Fibroblast of lung (primary cell): ENCODE measurements at regions not wholly inside any gene's neighbourhood (a gene's known extent, or its start where the extent isn't known, plus 50 kb on each side); places are given as distances from the start of the nearest gene placed in this dataset.
A peak's percentile ranks its signal among the peaks of the same experiment; 100 is the strongest.

Source experiments
- DNase-seq, 2 donors: peaks; one replicate each; pipeline versions ENCODE4 v3.0.0 to v3.0.0-alpha.2; 2010; ENCODE audit warnings: low read depth in 2 of 2
- H2AFZ ChIP-seq: 2 replicates; pipeline ENCODE4 v1.5.1; 2012; ENCODE audit warnings: low read length, control low read depth, inconsistent platforms
- H3K27ac ChIP-seq: 2 replicates; pipeline ENCODE4 v1.5.1; 2011; ENCODE audit warnings: low read length, control low read depth; ENCODE audit not compliant: insufficient read depth
- H3K27me3 ChIP-seq: 2 replicates; pipeline ENCODE4 v1.5.1; 2011; ENCODE audit warnings: mild to moderate bottlenecking, low read length; ENCODE audit not compliant: control insufficient read depth, insufficient read depth
- H3K36me3 ChIP-seq: 2 replicates; pipeline ENCODE4 v1.5.1; 2011; ENCODE audit warnings: low read length; ENCODE audit not compliant: control insufficient read depth, insufficient read depth
- H3K4me1 ChIP-seq: 2 replicates; pipeline ENCODE4 v1.5.1; 2011; ENCODE audit warnings: low read length; ENCODE audit not compliant: control insufficient read depth, insufficient read depth; ENCODE audit errors: extremely low read depth
- H3K4me2 ChIP-seq: 2 replicates; pipeline ENCODE4 v1.5.1; 2011; ENCODE audit warnings: low read length, control low read depth; ENCODE audit not compliant: insufficient read depth; ENCODE audit errors: extremely low read depth
- H3K4me3 ChIP-seq, 4 experiments: fragments of 200-600 bp in 1 of 4; sonication (generic) in 1 of 4; replicated peaks in 1 of 4; 2 replicates each; pipeline ENCODE4 v1.5.1; 2011 to 2016; ENCODE audit warnings: low read length in 4 of 4, low read depth in 3 of 4, mild to moderate bottlenecking in 3 of 4, control low read depth in 2 of 4, inconsistent platforms in 1 of 4, mixed read lengths in 1 of 4; ENCODE audit not compliant: insufficient read depth in 1 of 4; ENCODE audit errors: control extremely low read depth in 1 of 4
- H3K79me2 ChIP-seq: 2 replicates; pipeline ENCODE4 v1.5.1; 2012; ENCODE audit warnings: mild to moderate bottlenecking, low read length, inconsistent platforms; ENCODE audit not compliant: control insufficient read depth, insufficient read depth
- H3K9ac ChIP-seq: 2 replicates; pipeline ENCODE4 v1.5.1; 2011; ENCODE audit warnings: mild to moderate bottlenecking, low read length, control low read depth; ENCODE audit not compliant: insufficient read depth
- H3K9me3 ChIP-seq: 2 replicates; pipeline ENCODE4 v1.5.1; 2012; ENCODE audit warnings: low read depth, low read length; ENCODE audit not compliant: control insufficient read depth, insufficient read depth
- H4K20me1 ChIP-seq: 2 replicates; pipeline ENCODE4 v1.5.1; 2011; ENCODE audit warnings: low read length; ENCODE audit not compliant: control insufficient read depth, insufficient read depth; ENCODE audit errors: extremely low read depth
- CTCF ChIP-seq, 2 donors: IDR thresholded peaks in 1 of 2; conservative IDR thresholded peaks in 1 of 2; 1 replicate in 1 of 2; 2 replicates in 1 of 2; pipeline ENCODE4 v1.5.1; 2011 to 2012; ENCODE audit warnings: low read length in 2 of 2, control low read depth in 1 of 2, inconsistent platforms in 1 of 2, low read depth in 1 of 2, mild to moderate bottlenecking in 1 of 2
- EZH2 ChIP-seq: IDR thresholded peaks from 2 replicates; pipeline ENCODE4 v1.5.1; 2012; ENCODE audit warnings: low read length, control low read depth, mild to moderate bottlenecking; ENCODE audit errors: missing control alignments

GRCh38 chr19:28076628-28077027 is 1136.3 kb downstream of the UQCRFS1 start:
- Histone ChIP-seq H4K20me1 (no peaks in the 10 kb centered on the region), H3K9ac (no peak overlapping the region), H3K27ac (no peak overlapping the region), H3K27me3 (no peaks in the 10 kb centered on the region), H3K4me2 (no peak overlapping the region), H2AFZ (no peak overlapping the region), H3K36me3 (no peaks in the 10 kb centered on the region), H3K4me1 (no peaks in the 10 kb centered on the region), H3K79me2 (no peaks in the 10 kb centered on the region), H3K9me3 (no peaks in the 10 kb centered on the region), H3K4me3 (no peak overlapping the region)
- TF ChIP-seq CTCF (conservative IDR thresholded peaks at IDR 0.05 in 1 of 2, IDR thresholded peaks at IDR 0.05 in 1 of 2; ENCODE audit: low read depth in 1 of 2, low read length in 2 of 2) (no peak), EZH2 (no peak)
- DNase-seq, result no peak

GRCh38 chr19:28075229-28075628 is 1137.7 kb downstream of the UQCRFS1 start:
- Histone ChIP-seq H3K9ac (no peak overlapping the region), H3K27ac (no peak overlapping the region), H3K4me1 (no peaks in the 10 kb centered on the region), H3K36me3 (no peaks in the 10 kb centered on the region), H3K9me3 (no peaks in the 10 kb centered on the region), H4K20me1 (no peaks in the 10 kb centered on the region), H3K79me2 (no peaks in the 10 kb centered on the region), H3K27me3 (no peaks in the 10 kb centered on the region), H2AFZ (no peak overlapping the region), H3K4me3 (no peak overlapping the region), H3K4me2 (no peak overlapping the region)
- DNase-seq, result no peak
- TF ChIP-seq EZH2, result no peak
- no peak for TF ChIP-seq CTCF (conservative IDR thresholded peaks at IDR 0.05 in 1 of 2, IDR thresholded peaks at IDR 0.05 in 1 of 2; ENCODE audit: low read depth in 1 of 2, low read length in 2 of 2)

- H2AFZ ChIP-seq, result no peak overlapping the region
- H3K27ac ChIP-seq, result no peak overlapping the region
- H3K9me3 ChIP-seq, result no peaks in the 10 kb centered on the region
- H3K9ac ChIP-seq, result no peak overlapping the region
- peak in 1 of 2 donors; percentile 14 for DNase-seq
- H3K4me2 ChIP-seq, result no peak overlapping the region
- no peak overlapping the region for H3K4me3 ChIP-seq
- no peaks in the 10 kb centered on the region for H3K79me2 ChIP-seq
- H3K36me3 ChIP-seq, result no peaks in the 10 kb centered on the region
- TF ChIP-seq EZH2 (no peak), CTCF (conservative IDR thresholded peaks at IDR 0.05 in 1 of 2, IDR thresholded peaks at IDR 0.05 in 1 of 2; ENCODE audit: low read depth in 1 of 2, low read length in 2 of 2) (no peak)
- H4K20me1 ChIP-seq, result no peaks in the 10 kb centered on the region
- no peaks in the 10 kb centered on the region for H3K4me1 ChIP-seq
- no peaks in the 10 kb centered on the region for H3K27me3 ChIP-seq
These were observed 1138.2 kb downstream of the UQCRFS1 start for GRCh38 chr19:28074773-28075172.
